HG02759 (cell line): ENCODE measurements at regions not wholly inside any gene's neighbourhood (a gene's known extent, or its start where the extent isn't known, plus 50 kb on each side); places are given as distances from the start of the nearest gene placed in this dataset.

ENCODE experiments used
- ATAC-seq: cut with Tn5 transposase; IDR thresholded peaks from one replicate; pipeline ENCODE4 v1.9.1; 2021; ENCODE audit warnings: mild to moderate bottlenecking, moderate library complexity; ENCODE audit not compliant: unreplicated experiment

GRCh38 chr5:126093718-126094117 lies 329.5 kb upstream of the GRAMD2B start:
- ATAC-seq = no peak

GRCh38 chr5:126094991-126095390 lies 328.2 kb upstream of the GRAMD2B start:
- no peak for ATAC-seq

- no peak for ATAC-seq
Observed at GRCh38 chr5:126096442-126097006, 326.7 kb upstream of the GRAMD2B start.

- no peak for ATAC-seq
Observed at GRCh38 chr5:126097876-126098275, 325.3 kb upstream of the GRAMD2B start.

- ATAC-seq = no peak
Observed at GRCh38 chr5:126098330-126099017, 324.7 kb upstream of the GRAMD2B start.

- ATAC-seq = no peak
Observed at GRCh38 chr5:126099077-126099476, 324.1 kb upstream of the GRAMD2B start.

- ATAC-seq = no peak
Observed at GRCh38 chr5:126100767-126101166, 322.4 kb upstream of the GRAMD2B start.

- no peak for ATAC-seq
Observed at GRCh38 chr5:126101901-126102300, 321.3 kb upstream of the GRAMD2B start.

- no peak for ATAC-seq
Observed at GRCh38 chr5:126103050-126103449, 320.2 kb upstream of the GRAMD2B start.

GRCh38 chr5:126103868-126104267 lies 319.3 kb upstream of the GRAMD2B start:
- no peak for ATAC-seq

- ATAC-seq = no peak
Observed at GRCh38 chr5:126104341-126104740, 318.9 kb upstream of the GRAMD2B start.

- ATAC-seq = no peak
Observed at GRCh38 chr5:126104951-126105350, 318.3 kb upstream of the GRAMD2B start.

GRCh38 chr5:126106029-126106428 lies 317.2 kb upstream of the GRAMD2B start:
- ATAC-seq = no peak

GRCh38 chr5:126107381-126107780 lies 315.8 kb upstream of the GRAMD2B start:
- ATAC-seq = no peak

- no peak for ATAC-seq
Observed at GRCh38 chr5:126108470-126108869, 314.7 kb upstream of the GRAMD2B start.

- no peak for ATAC-seq
Observed at GRCh38 chr5:126115059-126115629, 308.1 kb upstream of the GRAMD2B start.

- ATAC-seq = no peak
Observed at GRCh38 chr5:126117044-126117443, 306.2 kb upstream of the GRAMD2B start.

- ATAC-seq = no peak
Observed at GRCh38 chr5:126119887-126120442, 303.2 kb upstream of the GRAMD2B start.

GRCh38 chr5:126120939-126121338 lies 302.3 kb upstream of the GRAMD2B start:
- ATAC-seq = no peak

- no peak for ATAC-seq
Observed at GRCh38 chr5:126122942-126123341, 300.3 kb upstream of the GRAMD2B start.

GRCh38 chr5:126124706-126125345 lies 298.4 kb upstream of the GRAMD2B start:
- no peak for ATAC-seq

GRCh38 chr5:126125407-126125806 lies 297.8 kb upstream of the GRAMD2B start:
- ATAC-seq = no peak
